DND-41 (cell line): ENCODE measurements at regions not wholly inside any gene's neighbourhood (a gene's known extent, or its start where the extent isn't known, plus 50 kb on each side); places are given as distances from the start of the nearest gene placed in this dataset.

Experiments
- EZH2 ChIP-seq: IDR thresholded peaks from 3 replicates; pipeline ENCODE4 v1.6.1; 2012; ENCODE audit warnings: borderline replicate concordance, low read depth, mild to moderate bottlenecking, moderate library complexity, low read length, inconsistent platforms; ENCODE audit not compliant: severe bottlenecking
- TF ChIP-seq, protein P1 (sequence below): IDR thresholded peaks from 2 replicates; pipeline ENCODE4 v1.5.1; 2012; ENCODE audit warnings: borderline replicate concordance, low read length, moderate library complexity, mild to moderate bottlenecking; ENCODE audit not compliant: poor library complexity, severe bottlenecking; ENCODE audit errors: extremely low read depth

DNA sequence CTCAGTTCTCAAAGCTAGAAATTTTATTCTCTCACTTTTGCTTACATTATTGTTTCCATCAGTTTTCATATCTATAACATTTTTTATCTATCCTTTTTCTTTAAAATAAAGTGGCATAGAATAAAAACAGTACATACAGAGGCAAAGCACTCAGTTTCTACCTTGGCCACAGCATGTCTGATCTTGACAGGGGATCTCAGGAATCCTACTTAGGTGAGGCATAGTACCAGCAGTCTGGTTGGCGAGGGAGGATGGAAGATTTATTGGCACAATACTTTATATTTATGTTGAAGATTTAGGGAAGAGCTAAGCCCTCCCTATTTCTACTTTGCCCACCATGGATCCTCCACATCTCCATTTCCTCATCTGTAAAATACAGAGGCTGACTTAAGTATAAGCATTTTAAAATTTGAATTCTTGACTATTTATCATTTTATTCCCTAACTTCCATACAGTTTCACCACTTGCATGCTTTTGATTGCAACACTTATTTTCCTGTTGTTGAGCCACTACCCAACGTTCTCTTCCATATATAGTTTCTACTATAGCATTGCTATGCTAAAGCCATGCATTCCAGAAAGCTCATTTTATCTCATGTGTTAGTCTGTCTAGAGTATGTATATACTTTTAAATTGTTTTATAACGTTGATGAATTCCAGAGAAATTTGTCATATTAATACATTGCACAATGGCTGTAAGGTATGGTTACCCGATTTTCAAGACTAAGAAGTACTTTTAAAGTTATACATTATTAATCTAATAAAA is 506.7 kb downstream of the KCTD12 start:
- TF ChIP-seq, protein P1, sequence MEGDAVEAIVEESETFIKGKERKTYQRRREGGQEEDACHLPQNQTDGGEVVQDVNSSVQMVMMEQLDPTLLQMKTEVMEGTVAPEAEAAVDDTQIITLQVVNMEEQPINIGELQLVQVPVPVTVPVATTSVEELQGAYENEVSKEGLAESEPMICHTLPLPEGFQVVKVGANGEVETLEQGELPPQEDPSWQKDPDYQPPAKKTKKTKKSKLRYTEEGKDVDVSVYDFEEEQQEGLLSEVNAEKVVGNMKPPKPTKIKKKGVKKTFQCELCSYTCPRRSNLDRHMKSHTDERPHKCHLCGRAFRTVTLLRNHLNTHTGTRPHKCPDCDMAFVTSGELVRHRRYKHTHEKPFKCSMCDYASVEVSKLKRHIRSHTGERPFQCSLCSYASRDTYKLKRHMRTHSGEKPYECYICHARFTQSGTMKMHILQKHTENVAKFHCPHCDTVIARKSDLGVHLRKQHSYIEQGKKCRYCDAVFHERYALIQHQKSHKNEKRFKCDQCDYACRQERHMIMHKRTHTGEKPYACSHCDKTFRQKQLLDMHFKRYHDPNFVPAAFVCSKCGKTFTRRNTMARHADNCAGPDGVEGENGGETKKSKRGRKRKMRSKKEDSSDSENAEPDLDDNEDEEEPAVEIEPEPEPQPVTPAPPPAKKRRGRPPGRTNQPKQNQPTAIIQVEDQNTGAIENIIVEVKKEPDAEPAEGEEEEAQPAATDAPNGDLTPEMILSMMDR, result no peak
- TF ChIP-seq EZH2, result no peak
